Activated naive CD4-positive, alpha-beta T cell treated with anti-CD3 and anti-CD28 coated beads for 36 hours (primary cell): ENCODE measurements at regions not wholly inside any gene's neighbourhood (a gene's known extent, or its start where the extent isn't known, plus 50 kb on each side); places are given as distances from the start of the nearest gene placed in this dataset.
"Not testable (repeated sequence)": the region's sequence is repeated elsewhere in the genome, so short reads cannot be mapped to it uniquely, and the experiment has no call there.

Source experiments
- CTCF ChIA-PET: fragments of 350-600 bp; sonication (Branson Sonifier 250); formaldehyde crosslinking; loops from one replicate; lab custom pipeline; 2021; ENCODE audit warnings: antibody characterized with exemption; lab: Charles Lee
- DNase-seq: peaks from one replicate; pipeline ENCODE4 v3.0.0-alpha.2; 2020
- H3K27ac Mint-ChIP-seq: one replicate; pipeline ENCODE4 v1.8.0; 2021; ENCODE audit warnings: mild to moderate bottlenecking, mixed read lengths
- H3K27me3 Mint-ChIP-seq: one replicate; pipeline ENCODE4 v1.8.0; 2021; ENCODE audit warnings: low read depth, mixed read lengths
- H3K36me3 Mint-ChIP-seq: one replicate; pipeline ENCODE4 v1.8.0; 2021; ENCODE audit warnings: low read depth, mixed read lengths
- H3K4me1 Mint-ChIP-seq: one replicate; pipeline ENCODE4 v1.8.0; 2021; ENCODE audit warnings: low read depth, mixed read lengths
- H3K4me3 Mint-ChIP-seq: one replicate; pipeline ENCODE4 v1.8.0; 2021; ENCODE audit warnings: mild to moderate bottlenecking, moderate library complexity, mixed read lengths
- H3K9me3 Mint-ChIP-seq: one replicate; pipeline ENCODE4 v1.8.0; 2021; ENCODE audit warnings: mixed read lengths
- intact Hi-C: fragments of 100-400 bp; cut with micrococcal nuclease; formaldehyde crosslinking; loops from one replicate; pipeline ENCODE4 v1.15.1; 2023

DNA sequence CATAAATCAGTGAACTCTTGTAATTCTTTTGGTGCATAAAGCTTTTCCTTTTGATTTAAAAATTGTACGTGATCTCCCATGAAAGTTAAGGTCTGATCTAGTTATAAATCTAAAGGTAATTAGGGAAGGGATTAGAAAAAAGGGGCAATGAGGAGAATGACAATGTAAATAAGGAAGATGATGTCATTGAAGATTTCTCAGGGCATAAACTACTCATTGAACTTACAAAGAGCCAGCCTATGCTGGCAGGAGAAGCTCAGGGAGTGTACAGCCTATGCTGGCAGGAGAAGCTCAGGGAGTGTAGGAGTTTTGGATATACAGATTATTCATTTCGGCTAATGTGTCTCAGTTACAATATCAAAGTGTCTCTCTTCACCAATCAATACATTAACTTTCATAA is 1533.5 kb upstream of the ADGRL3 start:
- DNase-seq: no peak
- intact Hi-C loops: no loop called here
- peaks cover 8% of the 10 kb centered on the region for H3K9me3 Mint-ChIP-seq
- H3K4me3 Mint-ChIP-seq: no peak overlapping the region
- no peaks in the 10 kb centered on the region for H3K4me1 Mint-ChIP-seq
- CTCF ChIA-PET: no interaction called here
- no peaks in the 10 kb centered on the region for H3K27me3 Mint-ChIP-seq
- H3K36me3 Mint-ChIP-seq: no peaks in the 10 kb centered on the region
- no peak overlapping the region for H3K27ac Mint-ChIP-seq

DNA sequence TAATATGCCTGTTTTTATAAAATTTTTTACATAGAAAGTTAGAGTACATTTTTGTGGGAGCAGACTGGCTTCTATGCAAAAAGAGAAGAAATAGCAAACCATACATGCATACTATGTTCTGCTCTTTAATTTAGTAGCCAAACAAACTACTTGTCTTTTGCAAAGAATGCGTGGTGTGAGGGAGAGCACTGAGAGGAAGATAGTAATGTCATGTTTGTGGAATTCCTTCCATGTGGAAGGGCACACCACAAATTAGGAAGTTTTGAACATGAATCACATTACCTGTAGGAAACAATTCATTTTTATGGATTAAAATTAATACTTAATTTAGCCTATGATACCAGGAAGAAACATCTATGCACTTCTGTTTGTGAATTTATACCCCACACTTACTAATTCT is 1529.1 kb upstream of the ADGRL3 start:
- H3K4me3 Mint-ChIP-seq: no peak overlapping the region
- no peaks in the 10 kb centered on the region for H3K36me3 Mint-ChIP-seq
- H3K27ac Mint-ChIP-seq: no peak overlapping the region
- H3K27me3 Mint-ChIP-seq: no peaks in the 10 kb centered on the region
- intact Hi-C loops: no loop called here
- H3K4me1 Mint-ChIP-seq: no peaks in the 10 kb centered on the region
- CTCF ChIA-PET: no interaction called here
- no peak for DNase-seq
- H3K9me3 Mint-ChIP-seq: peaks cover 6% of the 10 kb centered on the region

GRCh38 chr4:59676389-59676788 is 1523.7 kb upstream of the ADGRL3 start:
- H3K36me3 Mint-ChIP-seq: no peaks in the 10 kb centered on the region
- no peaks in the 10 kb centered on the region for H3K27me3 Mint-ChIP-seq
- H3K4me3 Mint-ChIP-seq: no peak overlapping the region
- intact Hi-C loops: no loop called here
- DNase-seq: no peak
- H3K9me3 Mint-ChIP-seq: peaks cover 4% of the 10 kb centered on the region
- no peaks in the 10 kb centered on the region for H3K4me1 Mint-ChIP-seq
- CTCF ChIA-PET: no interaction called here
- no peak overlapping the region for H3K27ac Mint-ChIP-seq

GRCh38 chr4:59676992-59677391 is 1523.1 kb upstream of the ADGRL3 start:
- H3K9me3 Mint-ChIP-seq, H3K27ac Mint-ChIP-seq, H3K36me3 Mint-ChIP-seq, H3K4me1 Mint-ChIP-seq, H3K27me3 Mint-ChIP-seq, H3K4me3 Mint-ChIP-seq, intact Hi-C loops, CTCF ChIA-PET, DNase-seq: not testable (repeated sequence)

- intact Hi-C loops: no loop called here
- H3K36me3 Mint-ChIP-seq: no peaks in the 10 kb centered on the region
- CTCF ChIA-PET: no interaction called here
- H3K9me3 Mint-ChIP-seq: no peaks in the 10 kb centered on the region
- no peaks in the 10 kb centered on the region for H3K4me1 Mint-ChIP-seq
- DNase-seq: no peak
- no peak overlapping the region for H3K4me3 Mint-ChIP-seq
- no peaks in the 10 kb centered on the region for H3K27me3 Mint-ChIP-seq
- no peak overlapping the region for H3K27ac Mint-ChIP-seq
Measured at GRCh38 chr4:59685626-59686025, 1514.5 kb upstream of the ADGRL3 start.

DNA sequence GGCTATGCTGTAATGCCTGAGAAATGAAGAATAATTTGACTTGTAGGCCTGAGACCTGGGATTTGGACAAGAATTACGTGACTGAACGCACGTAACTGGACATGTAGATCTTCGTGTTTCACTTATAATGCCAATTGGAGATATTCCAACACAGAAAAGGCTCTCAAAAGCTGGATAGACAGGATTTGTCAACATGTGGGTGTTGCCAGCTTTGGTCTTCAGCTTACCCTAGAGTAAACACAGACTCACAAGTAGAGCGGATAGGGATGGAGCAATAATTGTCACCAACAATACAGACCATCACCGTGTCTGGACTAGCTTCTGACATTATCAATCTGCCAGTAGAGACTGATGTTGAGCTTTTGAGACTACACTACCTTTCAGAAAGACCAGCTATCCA is 1511.0 kb upstream of the ADGRL3 start:
- Mint-ChIP-seq H3K4me1 (no peaks in the 10 kb centered on the region), H3K9me3 (no peaks in the 10 kb centered on the region), H3K36me3 (no peaks in the 10 kb centered on the region), H3K4me3 (no peak overlapping the region), H3K27ac (no peak overlapping the region), H3K27me3 (no peaks in the 10 kb centered on the region)
- no peak for DNase-seq
- intact Hi-C loops: no loop called here
- CTCF ChIA-PET: no interaction called here

DNA sequence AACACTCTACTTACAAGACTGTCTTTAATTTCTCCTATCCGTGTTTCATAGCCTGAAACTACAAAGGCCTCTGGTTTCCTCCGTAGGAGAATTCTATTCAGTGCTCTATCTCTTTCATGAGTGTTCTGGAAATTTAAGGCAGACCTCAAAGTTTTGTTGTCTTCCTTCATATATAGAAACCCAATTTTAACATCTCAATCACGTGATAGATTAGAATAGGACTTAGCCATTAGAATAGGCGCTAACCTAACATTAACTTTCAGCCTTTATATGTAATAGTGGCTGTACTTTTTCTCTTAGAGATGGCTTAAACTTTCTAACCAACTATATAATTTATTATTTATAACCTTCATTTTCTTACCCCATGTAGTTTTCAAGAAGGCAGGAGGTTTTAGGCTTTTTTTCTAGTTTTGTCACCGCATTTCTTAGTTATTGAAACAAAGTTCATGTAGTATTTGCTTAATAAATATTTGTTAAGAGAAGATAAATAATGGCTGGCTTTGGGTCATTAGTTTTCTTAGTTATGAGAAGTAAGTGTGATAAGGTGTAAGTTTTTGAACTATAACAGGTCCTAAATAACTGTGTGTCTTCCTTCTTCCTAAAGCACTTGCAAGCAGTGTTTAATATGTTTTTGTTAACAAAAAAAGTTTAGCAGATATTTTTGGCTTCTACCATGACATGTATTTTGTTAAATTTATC is 1504.6 kb upstream of the ADGRL3 start:
- intact Hi-C loops: no loop called here
- no peak overlapping the region for H3K4me3 Mint-ChIP-seq
- H3K27me3 Mint-ChIP-seq: no peaks in the 10 kb centered on the region
- CTCF ChIA-PET: no interaction called here
- no peaks in the 10 kb centered on the region for H3K9me3 Mint-ChIP-seq
- DNase-seq: no peak
- no peaks in the 10 kb centered on the region for H3K36me3 Mint-ChIP-seq
- H3K4me1 Mint-ChIP-seq: no peaks in the 10 kb centered on the region
- no peak overlapping the region for H3K27ac Mint-ChIP-seq

DNA sequence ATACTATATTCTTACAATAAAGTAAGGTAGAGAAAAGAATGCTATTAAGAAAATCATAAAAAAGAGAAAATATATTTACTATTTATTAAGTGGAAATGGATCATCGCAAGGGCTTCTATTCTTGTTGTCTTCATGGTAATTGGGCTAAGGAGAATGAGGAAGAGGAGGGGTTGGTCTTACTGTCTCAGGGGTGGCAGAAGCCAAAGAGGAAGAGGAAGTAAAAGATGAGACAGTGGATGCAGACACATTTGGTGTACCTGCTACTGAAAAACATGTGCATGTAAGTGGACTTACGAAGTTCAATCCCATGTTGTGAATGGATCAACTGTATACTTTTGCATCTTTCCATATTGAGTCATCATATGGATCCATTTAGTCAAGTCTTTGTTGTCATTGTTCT is 1502.1 kb upstream of the ADGRL3 start:
- Mint-ChIP-seq H3K27ac (no peak overlapping the region), H3K36me3 (no peaks in the 10 kb centered on the region), H3K4me1 (no peaks in the 10 kb centered on the region), H3K27me3 (no peaks in the 10 kb centered on the region), H3K4me3 (no peak overlapping the region), H3K9me3 (peaks cover 2% of the 10 kb centered on the region)
- CTCF ChIA-PET: no interaction called here
- DNase-seq: no peak
- intact Hi-C loops: no loop called here

- H3K4me1 Mint-ChIP-seq: no peaks in the 10 kb centered on the region
- H3K27ac Mint-ChIP-seq: no peak overlapping the region
- CTCF ChIA-PET: no interaction called here
- no peak overlapping the region for H3K4me3 Mint-ChIP-seq
- no peaks in the 10 kb centered on the region for H3K27me3 Mint-ChIP-seq
- no peak for DNase-seq
- intact Hi-C loops: no loop called here
- H3K36me3 Mint-ChIP-seq: no peaks in the 10 kb centered on the region
- peaks cover 2% of the 10 kb centered on the region for H3K9me3 Mint-ChIP-seq
Measured at GRCh38 chr4:59700651-59701050, 1499.5 kb upstream of the ADGRL3 start.

- no peak for DNase-seq
- Mint-ChIP-seq H3K4me3 (no peak overlapping the region), H3K4me1 (no peaks in the 10 kb centered on the region), H3K36me3 (no peaks in the 10 kb centered on the region), H3K27me3 (no peaks in the 10 kb centered on the region), H3K27ac (no peak overlapping the region), H3K9me3 (peaks cover 2% of the 10 kb centered on the region)
- CTCF ChIA-PET: no interaction called here
- intact Hi-C loops: no loop called here
Measured at GRCh38 chr4:59704616-59705015, 1495.5 kb upstream of the ADGRL3 start.

GRCh38 chr4:59712470-59712869 is 1487.7 kb upstream of the ADGRL3 start:
- no peaks in the 10 kb centered on the region for H3K4me1 Mint-ChIP-seq
- no peaks in the 10 kb centered on the region for H3K27me3 Mint-ChIP-seq
- H3K4me3 Mint-ChIP-seq: no peak overlapping the region
- CTCF ChIA-PET: no interaction called here
- peaks cover 1% of the 10 kb centered on the region for H3K9me3 Mint-ChIP-seq
- DNase-seq: no peak
- intact Hi-C loops: no loop called here
- no peak overlapping the region for H3K27ac Mint-ChIP-seq
- no peaks in the 10 kb centered on the region for H3K36me3 Mint-ChIP-seq

DNA sequence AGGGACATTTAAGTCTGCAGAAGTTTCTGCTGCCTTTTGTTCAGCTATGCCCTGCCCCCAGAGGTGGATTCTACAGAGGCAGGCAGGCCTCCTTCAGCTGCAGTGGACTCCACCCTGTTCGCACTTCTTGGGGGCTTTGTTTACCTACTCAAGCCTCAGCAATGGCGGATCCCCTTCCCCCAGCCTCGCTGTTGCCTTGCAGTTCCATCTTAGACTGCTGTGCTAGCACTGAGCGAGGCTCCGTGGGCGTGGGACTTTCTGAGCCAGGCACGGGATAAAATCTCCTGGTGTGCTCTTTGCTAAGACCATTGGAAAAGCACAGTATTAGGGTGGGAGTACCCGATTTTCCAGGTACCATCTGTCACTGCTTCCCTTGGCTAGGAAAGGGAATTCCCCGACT is 1475.8 kb upstream of the ADGRL3 start:
- not testable (repeated sequence) for H3K4me1 Mint-ChIP-seq, DNase-seq

DNA sequence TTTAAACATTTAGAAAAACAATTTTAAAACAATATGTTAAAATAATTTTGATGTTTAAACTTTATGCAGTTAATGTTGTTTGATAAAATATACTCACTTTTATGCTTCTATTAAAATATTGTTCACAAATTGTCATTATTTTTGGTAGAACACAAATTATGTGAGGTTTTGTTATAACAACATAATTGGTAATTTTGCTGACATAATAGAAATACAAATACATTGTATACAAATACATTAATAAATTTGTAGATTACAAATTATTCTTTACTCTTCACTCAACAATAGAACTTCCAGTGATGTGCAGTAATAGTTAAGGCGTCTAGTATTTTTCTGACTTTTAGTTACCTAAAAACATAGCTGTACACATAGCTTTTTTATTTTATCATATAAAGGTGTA is 1472.4 kb upstream of the ADGRL3 start:
- intact Hi-C loops: no loop called here
- Mint-ChIP-seq H3K4me3 (no peak overlapping the region), H3K27ac (no peak overlapping the region), H3K9me3 (peaks cover 10% of the 10 kb centered on the region), H3K36me3 (no peaks in the 10 kb centered on the region), H3K4me1 (no peaks in the 10 kb centered on the region), H3K27me3 (no peaks in the 10 kb centered on the region)
- DNase-seq: no peak
- CTCF ChIA-PET: no interaction called here

More for the DNA sequence above, 1475.8 kb upstream of the ADGRL3 start:
- intact Hi-C loops, H3K27ac Mint-ChIP-seq, H3K36me3 Mint-ChIP-seq, CTCF ChIA-PET, H3K27me3 Mint-ChIP-seq, H3K4me3 Mint-ChIP-seq: not testable (repeated sequence)
- H3K9me3 Mint-ChIP-seq: peaks cover 14% of the 10 kb centered on the region
